Gastroesophageal sphincter (tissue), 4 donors: ENCODE measurements at regions not wholly inside any gene's neighbourhood (a gene's known extent, or its start where the extent isn't known, plus 50 kb on each side); places are given as distances from the start of the nearest gene placed in this dataset.

Experiments
- ATAC-seq: fragments of 150-250 bp; one replicate; pipeline ENCODE4 v1.9.1; 2016; ENCODE audit warnings: mild to moderate bottlenecking, moderate library complexity
- H3K27ac ChIP-seq, 4 donors: fragments of 200-600 bp; sonication (generic) in 3 of 4; 1 replicate in 3 of 4; 2 replicates in 1 of 4; pipeline ENCODE4 v1.5.1; 2016 to 2019
- H3K27me3 ChIP-seq: fragments of 200-600 bp; sonication (generic); one replicate; pipeline ENCODE4 v1.5.1; 2019
- H3K36me3 ChIP-seq, 2 donors: fragments of 200-600 bp; sonication (generic); one replicate each; pipeline ENCODE4 v1.5.1; 2019; ENCODE audit warnings: control low read depth in 1 of 2
- H3K4me1 ChIP-seq, 3 donors: fragments of 200-600 bp; sonication (generic); 1 replicate in 2 of 3; 2 replicates in 1 of 3; pipeline ENCODE4 v1.5.1; 2016 to 2019; ENCODE audit warnings: control low read depth in 2 of 3
- H3K4me3 ChIP-seq, 2 donors: fragments of 200-600 bp; sonication (generic); one replicate each; pipeline ENCODE4 v1.5.1; 2019; ENCODE audit warnings: mild to moderate bottlenecking in 1 of 2, moderate library complexity in 1 of 2
- H3K9me3 ChIP-seq, 3 donors: fragments of 200-600 bp; sonication (generic); one replicate each; pipeline ENCODE4 v1.5.1; 2017 to 2019; ENCODE audit warnings: control low read depth in 2 of 3
- CTCF ChIP-seq, 4 experiments: fragments of 200-600 bp in 2 of 4; fragments of 450-650 bp in 2 of 4; sonication (generic) in 1 of 4; IDR thresholded peaks; one replicate each; pipeline ENCODE4 v1.5.1; 2017 to 2019; ENCODE audit warnings: antibody characterized with exemption in 4 of 4, mild to moderate bottlenecking in 2 of 4, moderate library complexity in 2 of 4
- EP300 ChIP-seq: sonication (generic); formaldehyde crosslinking; IDR thresholded peaks from one replicate; pipeline ENCODE4 v1.6.1; 2017; ENCODE audit warnings: antibody characterized with exemption, mild to moderate bottlenecking
- POLR2A ChIP-seq, 2 donors: fragments of 450-650 bp; IDR thresholded peaks; one replicate each; pipeline ENCODE4 v1.6.1; 2017; ENCODE audit warnings: antibody characterized with exemption in 2 of 2, mild to moderate bottlenecking in 2 of 2, moderate library complexity in 1 of 2
- POLR2AphosphoS5 ChIP-seq: sonication (generic); formaldehyde crosslinking; IDR thresholded peaks from one replicate; pipeline ENCODE4 v1.6.1; 2017; ENCODE audit warnings: antibody characterized with exemption
- WGBS, 2 donors: methylation state at CpG; one replicate each; pipeline ENCODE4 v1.1.5; 2018; ENCODE audit warnings: low coverage in 1 of 2; 5-methylcytosine and 5-hydroxymethylcytosine counted together

- Histone ChIP-seq H3K36me3 (no peaks in the 10 kb centered on the region), H3K4me3 (no peak overlapping the region), H3K4me1 (no peaks in the 10 kb centered on the region), H3K27ac (peak overlapping the region in 3 of 4 donors; percentile 31 to 44 (median 37)), H3K9me3 (no peaks in the 10 kb centered on the region), H3K27me3 (no peaks in the 10 kb centered on the region)
- TF ChIP-seq EP300, result no peak
- no peak for TF ChIP-seq POLR2AphosphoS5
- TF ChIP-seq POLR2A (IDR thresholded peaks at IDR 0.05), result no peak
- TF ChIP-seq CTCF (IDR thresholded peaks at IDR 0.05), result no peak
- peak; percentile 86 for ATAC-seq
- 60 to 65% methylated on average over 1 to 4 of the region's 6 CpGs for WGBS, 2 donors
Measured at GRCh38 chr1:115219927-115220326, 118.1 kb downstream of the NGF start.

GRCh38 chr1:115218699-115219098 lies 119.3 kb downstream of the NGF start:
- H3K36me3 ChIP-seq, result no peaks in the 10 kb centered on the region
- ATAC-seq, result no peak
- WGBS, 2 donors, result 97 to 100% methylated on average over 3 of the region's 3 CpGs
- no peaks in the 10 kb centered on the region for H3K9me3 ChIP-seq
- no peak for TF ChIP-seq POLR2A (IDR thresholded peaks at IDR 0.05)
- no peak for TF ChIP-seq POLR2AphosphoS5
- TF ChIP-seq CTCF (IDR thresholded peaks at IDR 0.05), result no peak
- TF ChIP-seq EP300, result no peak
- H3K4me1 ChIP-seq, result no peaks in the 10 kb centered on the region
- no peaks in the 10 kb centered on the region for H3K27me3 ChIP-seq
- peak overlapping the region in 1 of 4 donors; percentile 52 for H3K27ac ChIP-seq
- H3K4me3 ChIP-seq, result no peak overlapping the region

GRCh38 chr1:115218034-115218405 lies 120.0 kb downstream of the NGF start:
- no peaks in the 10 kb centered on the region for H3K27me3 ChIP-seq
- WGBS, 2 donors, result 47 to 61% methylated on average over 4 of the region's 6 CpGs
- no peaks in the 10 kb centered on the region for H3K36me3 ChIP-seq
- no peak overlapping the region for H3K4me3 ChIP-seq
- no peaks in the 10 kb centered on the region for H3K4me1 ChIP-seq
- H3K9me3 ChIP-seq, result no peaks in the 10 kb centered on the region
- TF ChIP-seq POLR2A (IDR thresholded peaks at IDR 0.05), result no peak
- no peak for TF ChIP-seq POLR2AphosphoS5
- TF ChIP-seq EP300, result no peak
- no peak for TF ChIP-seq CTCF (IDR thresholded peaks at IDR 0.05)
- no peak for ATAC-seq
- H3K27ac ChIP-seq, result peak overlapping the region in 2 of 4 donors; percentile 7 to 52

- Histone ChIP-seq H3K36me3 (no peaks in the 10 kb centered on the region), H3K27me3 (no peaks in the 10 kb centered on the region), H3K4me3 (no peak overlapping the region), H3K27ac (peak overlapping the region in 3 of 4 donors; percentile 7 to 52 (median 39)), H3K4me1 (no peaks in the 10 kb centered on the region), H3K9me3 (no peaks in the 10 kb centered on the region)
- ATAC-seq, result peak; percentile 39
- 61 to 75% methylated on average over 10 to 11 of the region's 11 CpGs for WGBS, 2 donors
- TF ChIP-seq EP300, result no peak
- TF ChIP-seq CTCF (IDR thresholded peaks at IDR 0.05), result no peak
- TF ChIP-seq POLR2AphosphoS5, result no peak
- no peak for TF ChIP-seq POLR2A (IDR thresholded peaks at IDR 0.05)
Measured at GRCh38 chr1:115217150-115218033, 120.7 kb downstream of the NGF start.
